Esophagus squamous epithelium (tissue), 5 donors: ENCODE measurements at regions not wholly inside any gene's neighbourhood (a gene's known extent, or its start where the extent isn't known, plus 50 kb on each side); places are given as distances from the start of the nearest gene placed in this dataset.

Experiments
- DNase-seq: peaks from one replicate; lab custom pipeline; 2025; lab: John Stamatoyannopoulos, UW
- H3K27ac ChIP-seq, 4 donors: fragments of 200-600 bp; sonication (generic); one replicate each; pipeline ENCODE4 v1.5.1; 2016 to 2019; ENCODE audit warnings: mild to moderate bottlenecking in 1 of 4
- H3K27me3 ChIP-seq, 4 donors: fragments of 200-600 bp; sonication (generic); 1 replicate in 3 of 4; 2 replicates in 1 of 4; pipeline versions ENCODE4 v1.5.1 to v1.6.0; 2017 to 2021; ENCODE audit warnings: antibody characterized with exemption in 1 of 4
- H3K36me3 ChIP-seq, 3 donors: fragments of 200-600 bp; sonication (generic); one replicate each; pipeline ENCODE4 v1.5.1; 2016 to 2019
- H3K4me1 ChIP-seq, 3 donors: fragments of 200-600 bp; sonication (generic); one replicate each; pipeline ENCODE4 v1.5.1; 2017 to 2019
- H3K4me3 ChIP-seq, 4 donors: fragments of 200-600 bp; sonication (generic); 1 replicate in 3 of 4; 2 replicates in 1 of 4; pipeline ENCODE4 v1.5.1; 2016 to 2019; ENCODE audit warnings: mild to moderate bottlenecking in 2 of 4, moderate library complexity in 1 of 4
- H3K9me3 ChIP-seq, 3 donors: fragments of 200-600 bp; sonication (generic); one replicate each; pipeline ENCODE4 v1.5.1; 2016 to 2019
- POLR2A ChIP-seq, 4 donors: fragments of 450-650 bp; IDR thresholded peaks; one replicate each; pipeline ENCODE4 v1.6.1; 2017; ENCODE audit warnings: antibody characterized with exemption in 4 of 4, mild to moderate bottlenecking in 4 of 4, moderate library complexity in 3 of 4
- WGBS, 2 donors: methylation state at CpG; one replicate each; pipeline ENCODE4 v1.1.5; 2018; 5-methylcytosine and 5-hydroxymethylcytosine counted together
- intact Hi-C: fragments of 100-400 bp; cut with DNase I; formaldehyde crosslinking; loops from one replicate; pipeline ENCODE4 v1.15.0; 2022
- TF ChIP-seq, protein P1 (sequence below), 6 experiments: fragments of 450-650 bp in 4 of 6; fragments of 200-600 bp in 2 of 6; sonication (generic) in 2 of 6; IDR thresholded peaks; one replicate each; pipeline ENCODE4 v1.5.1; 2016 to 2019; ENCODE audit warnings: antibody characterized with exemption in 6 of 6, mild to moderate bottlenecking in 4 of 6, moderate library complexity in 4 of 6
- donor health status: DM: yes; HTN: yes; CAD: no.

- intact Hi-C loops, result no loop called here
- no peak for TF ChIP-seq POLR2A (IDR thresholded peaks at IDR 0.05)
- TF ChIP-seq, protein P1, sequence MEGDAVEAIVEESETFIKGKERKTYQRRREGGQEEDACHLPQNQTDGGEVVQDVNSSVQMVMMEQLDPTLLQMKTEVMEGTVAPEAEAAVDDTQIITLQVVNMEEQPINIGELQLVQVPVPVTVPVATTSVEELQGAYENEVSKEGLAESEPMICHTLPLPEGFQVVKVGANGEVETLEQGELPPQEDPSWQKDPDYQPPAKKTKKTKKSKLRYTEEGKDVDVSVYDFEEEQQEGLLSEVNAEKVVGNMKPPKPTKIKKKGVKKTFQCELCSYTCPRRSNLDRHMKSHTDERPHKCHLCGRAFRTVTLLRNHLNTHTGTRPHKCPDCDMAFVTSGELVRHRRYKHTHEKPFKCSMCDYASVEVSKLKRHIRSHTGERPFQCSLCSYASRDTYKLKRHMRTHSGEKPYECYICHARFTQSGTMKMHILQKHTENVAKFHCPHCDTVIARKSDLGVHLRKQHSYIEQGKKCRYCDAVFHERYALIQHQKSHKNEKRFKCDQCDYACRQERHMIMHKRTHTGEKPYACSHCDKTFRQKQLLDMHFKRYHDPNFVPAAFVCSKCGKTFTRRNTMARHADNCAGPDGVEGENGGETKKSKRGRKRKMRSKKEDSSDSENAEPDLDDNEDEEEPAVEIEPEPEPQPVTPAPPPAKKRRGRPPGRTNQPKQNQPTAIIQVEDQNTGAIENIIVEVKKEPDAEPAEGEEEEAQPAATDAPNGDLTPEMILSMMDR (IDR thresholded peaks at IDR 0.05), result no peak
- no peak overlapping the region for H3K4me3 ChIP-seq
- no peaks in the 10 kb centered on the region for H3K4me1 ChIP-seq
- H3K27me3 ChIP-seq, result no peaks in the 10 kb centered on the region
- no peaks in the 10 kb centered on the region for H3K36me3 ChIP-seq
- 88 to 97% methylated on average over 1 of the region's 1 CpG for WGBS, 2 donors
- no peaks in the 10 kb centered on the region for H3K9me3 ChIP-seq
- no peak for DNase-seq
- H3K27ac ChIP-seq, result no peak overlapping the region
Observed at GRCh38 chr1:195332102-195332501, 1276.1 kb downstream of the KCNT2 start.

GRCh38 chr1:195328681-195329080 lies 1279.6 kb downstream of the KCNT2 start:
- 56 to 59% methylated on average over 2 of the region's 2 CpGs for WGBS, 2 donors
- H3K27me3 ChIP-seq, result no peaks in the 10 kb centered on the region
- no peak for DNase-seq
- intact Hi-C loops, result no loop called here
- H3K4me1 ChIP-seq, result no peaks in the 10 kb centered on the region
- no peak overlapping the region for H3K4me3 ChIP-seq
- TF ChIP-seq, protein P1 (IDR thresholded peaks at IDR 0.05), result no peak
- TF ChIP-seq POLR2A (IDR thresholded peaks at IDR 0.05), result no peak
- H3K9me3 ChIP-seq, result no peaks in the 10 kb centered on the region
- H3K27ac ChIP-seq, result no peak overlapping the region
- H3K36me3 ChIP-seq, result no peaks in the 10 kb centered on the region

DNA sequence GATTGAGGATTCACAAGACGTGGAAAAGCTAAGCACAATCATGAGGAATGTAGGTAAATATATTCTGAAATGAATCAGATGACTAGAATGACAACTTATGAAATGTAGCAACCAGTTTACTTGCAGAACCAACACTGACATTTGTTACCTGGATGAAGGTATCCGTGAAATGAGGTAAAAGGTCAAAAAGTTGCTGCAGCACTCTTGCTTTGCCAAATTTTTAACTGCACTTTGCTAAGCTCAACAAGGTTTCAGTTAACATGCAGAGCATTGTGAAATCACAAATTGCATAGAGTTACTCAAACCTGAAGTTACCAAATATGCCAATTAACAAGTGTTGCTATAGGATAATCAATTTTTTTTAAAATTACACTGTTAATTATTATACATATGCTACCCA lies 1280.1 kb downstream of the KCNT2 start:
- DNase-seq, result no peak
- Histone ChIP-seq H3K4me1 (no peaks in the 10 kb centered on the region), H3K9me3 (no peaks in the 10 kb centered on the region), H3K4me3 (no peak overlapping the region), H3K27ac (no peak overlapping the region), H3K36me3 (no peaks in the 10 kb centered on the region), H3K27me3 (no peaks in the 10 kb centered on the region)
- intact Hi-C loops, result no loop called here
- TF ChIP-seq POLR2A (IDR thresholded peaks at IDR 0.05), result no peak
- TF ChIP-seq, protein P1 (IDR thresholded peaks at IDR 0.05), result no peak
- 30 to 33% methylated on average over 2 of the region's 2 CpGs for WGBS, 2 donors

DNA sequence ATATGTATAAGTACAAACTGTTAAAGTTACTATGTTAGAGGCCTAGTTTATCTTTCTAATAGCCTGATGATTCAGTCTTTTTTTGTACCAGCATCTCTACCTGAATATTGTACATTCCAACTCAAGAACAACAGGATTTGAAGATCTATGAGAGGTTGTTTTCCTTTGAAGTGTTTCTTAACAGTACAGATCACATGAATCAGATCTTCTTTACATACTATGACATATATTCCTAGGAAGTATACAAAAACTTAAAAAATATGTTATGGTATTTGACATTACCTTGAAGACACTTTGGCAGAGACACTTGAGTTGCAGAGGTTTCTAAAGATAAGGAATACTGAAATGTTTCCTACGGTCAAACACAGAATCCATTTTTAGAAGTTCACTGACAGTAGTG lies 1280.9 kb downstream of the KCNT2 start:
- no peaks in the 10 kb centered on the region for H3K36me3 ChIP-seq
- intact Hi-C loops, result no loop called here
- WGBS, 2 donors, result 68% methylated on average over 1 of the region's 1 CpG

DNA sequence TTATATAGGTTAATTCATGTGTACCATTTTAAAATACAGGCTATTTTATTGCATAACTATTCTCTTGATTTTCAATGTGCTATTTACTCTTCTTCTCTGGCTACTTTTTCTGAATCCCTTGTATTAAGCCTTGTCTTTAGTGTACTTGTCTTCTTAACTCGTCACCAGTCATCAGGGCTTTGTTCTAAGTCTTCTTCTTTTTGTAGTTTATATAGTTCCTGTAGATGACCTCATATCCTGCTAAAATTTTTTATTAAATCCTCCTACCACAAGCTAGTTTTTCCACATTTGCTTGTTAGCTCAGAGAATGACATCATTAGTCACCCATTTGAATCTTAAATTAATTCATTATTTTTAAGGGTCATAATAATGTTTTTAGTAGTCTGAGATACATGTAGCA lies 1281.9 kb downstream of the KCNT2 start:
- 20 to 44% methylated on average over 1 of the region's 1 CpG for WGBS, 2 donors
- Histone ChIP-seq H3K27me3 (no peaks in the 10 kb centered on the region), H3K4me1 (no peaks in the 10 kb centered on the region), H3K9me3 (no peaks in the 10 kb centered on the region), H3K27ac (no peak overlapping the region), H3K4me3 (no peak overlapping the region), H3K36me3 (no peaks in the 10 kb centered on the region)
- no peak for DNase-seq
- no peak for TF ChIP-seq POLR2A (IDR thresholded peaks at IDR 0.05)
- TF ChIP-seq, protein P1 (IDR thresholded peaks at IDR 0.05), result no peak
- intact Hi-C loops, result no loop called here

More for the DNA sequence above, 1280.9 kb downstream of the KCNT2 start:
- Histone ChIP-seq H3K4me3 (no peak overlapping the region), H3K4me1 (no peaks in the 10 kb centered on the region), H3K27me3 (no peaks in the 10 kb centered on the region), H3K27ac (peak overlapping the region in 1 of 4 donors; percentile 4), H3K9me3 (no peaks in the 10 kb centered on the region)
- no peak for DNase-seq
- no peak for TF ChIP-seq POLR2A (IDR thresholded peaks at IDR 0.05)
- TF ChIP-seq, protein P1 (IDR thresholded peaks at IDR 0.05), result no peak
